ENCODE measurements at regions not wholly inside any gene's neighbourhood (a gene's known extent, or its start where the extent isn't known, plus 50 kb on each side); places are given as distances from the start of the nearest gene placed in this dataset.

GRCh38 chr16:6955303-6955702 is 377.3 kb upstream of the RBFOX1 start:
- Mint-ChIP-seq H3K27me3 (no peaks in the 10 kb centered on the region), H3K9me3 (peaks cover 28% of the 10 kb centered on the region), H3K4me3 (no peak overlapping the region), H3K27ac (no peak overlapping the region), H3K36me3 (ENCODE audit: low read depth) (no peaks in the 10 kb centered on the region), H3K4me1 (no peaks in the 10 kb centered on the region)
- POLR2A ChIA-PET, result no interaction called here
- CTCF ChIA-PET, result no interaction called here
- DNase-seq, result no peak

- H3K27me3 Mint-ChIP-seq, result no peaks in the 10 kb centered on the region
- H3K4me3 Mint-ChIP-seq, result no peak overlapping the region
- DNase-seq, result no peak
- peaks cover 46% of the 10 kb centered on the region for H3K9me3 Mint-ChIP-seq
- H3K36me3 Mint-ChIP-seq (ENCODE audit: low read depth), result no peaks in the 10 kb centered on the region
- no peak overlapping the region for H3K27ac Mint-ChIP-seq
- POLR2A ChIA-PET, result no interaction called here
- CTCF ChIA-PET, result no interaction called here
- H3K4me1 Mint-ChIP-seq, result no peaks in the 10 kb centered on the region
Observed at GRCh38 chr16:6949240-6949639, 383.4 kb upstream of the RBFOX1 start.

GRCh38 chr16:6947291-6947690 is 385.4 kb upstream of the RBFOX1 start:
- POLR2A ChIA-PET, result no interaction called here
- H3K27ac Mint-ChIP-seq, result no peak overlapping the region

GRCh38 chr16:6946802-6947201 is 385.8 kb upstream of the RBFOX1 start:
- no peak overlapping the region for H3K4me3 Mint-ChIP-seq
- peaks cover 47% of the 10 kb centered on the region for H3K9me3 Mint-ChIP-seq
- CTCF ChIA-PET, result no interaction called here
- no peaks in the 10 kb centered on the region for H3K4me1 Mint-ChIP-seq
- no peak overlapping the region for H3K27ac Mint-ChIP-seq
- no peaks in the 10 kb centered on the region for H3K36me3 Mint-ChIP-seq (ENCODE audit: low read depth)
- POLR2A ChIA-PET, result no interaction called here
- no peak for DNase-seq
- H3K27me3 Mint-ChIP-seq, result no peaks in the 10 kb centered on the region

More at GRCh38 chr16:6947291-6947690, 385.4 kb upstream of the RBFOX1 start:
- CTCF ChIA-PET, result no interaction called here
- Mint-ChIP-seq H3K36me3 (ENCODE audit: low read depth) (no peaks in the 10 kb centered on the region), H3K27me3 (no peaks in the 10 kb centered on the region), H3K4me3 (no peak overlapping the region), H3K9me3 (peaks cover 46% of the 10 kb centered on the region), H3K4me1 (no peaks in the 10 kb centered on the region)
- no peak for DNase-seq

GRCh38 chr16:6946106-6946505 is 386.5 kb upstream of the RBFOX1 start:
- no peak for DNase-seq
- Mint-ChIP-seq H3K4me1 (no peaks in the 10 kb centered on the region), H3K27me3 (no peaks in the 10 kb centered on the region), H3K9me3 (peaks cover 47% of the 10 kb centered on the region), H3K27ac (no peak overlapping the region), H3K36me3 (ENCODE audit: low read depth) (no peaks in the 10 kb centered on the region), H3K4me3 (no peak overlapping the region)
- CTCF ChIA-PET, result no interaction called here
- POLR2A ChIA-PET, result no interaction called here

- ChIA-PET CTCF (no interaction called here), POLR2A (no interaction called here)
- DNase-seq, result no peak
- Mint-ChIP-seq H3K4me1 (no peaks in the 10 kb centered on the region), H3K4me3 (no peak overlapping the region), H3K27ac (no peak overlapping the region), H3K27me3 (no peaks in the 10 kb centered on the region), H3K9me3 (peaks cover 27% of the 10 kb centered on the region), H3K36me3 (ENCODE audit: low read depth) (no peaks in the 10 kb centered on the region)
Observed at GRCh38 chr16:6940968-6941367, 391.7 kb upstream of the RBFOX1 start.

- H3K36me3 Mint-ChIP-seq (ENCODE audit: low read depth), result no peaks in the 10 kb centered on the region
- DNase-seq, result no peak
- no peak overlapping the region for H3K27ac Mint-ChIP-seq
- H3K4me3 Mint-ChIP-seq, result no peak overlapping the region
- ChIA-PET CTCF (no interaction called here), POLR2A (no interaction called here)
- H3K27me3 Mint-ChIP-seq, result no peaks in the 10 kb centered on the region
- no peaks in the 10 kb centered on the region for H3K4me1 Mint-ChIP-seq
- peaks cover 27% of the 10 kb centered on the region for H3K9me3 Mint-ChIP-seq
Observed at GRCh38 chr16:6937641-6938040, 395.0 kb upstream of the RBFOX1 start.

- no peaks in the 10 kb centered on the region for H3K4me1 Mint-ChIP-seq
- CTCF ChIA-PET, result no interaction called here
- no peak overlapping the region for H3K4me3 Mint-ChIP-seq
- no peaks in the 10 kb centered on the region for H3K36me3 Mint-ChIP-seq (ENCODE audit: low read depth)
- POLR2A ChIA-PET, result no interaction called here
- no peak overlapping the region for H3K27ac Mint-ChIP-seq
- H3K27me3 Mint-ChIP-seq, result no peaks in the 10 kb centered on the region
- peaks cover 40% of the 10 kb centered on the region for H3K9me3 Mint-ChIP-seq
- DNase-seq, result no peak
Observed at GRCh38 chr16:6932871-6933385, 399.7 kb upstream of the RBFOX1 start.

- peaks cover 19% of the 10 kb centered on the region for H3K9me3 Mint-ChIP-seq
- no peak for DNase-seq
- POLR2A ChIA-PET, result no interaction called here
- no peaks in the 10 kb centered on the region for H3K4me1 Mint-ChIP-seq
- CTCF ChIA-PET, result no interaction called here
- no peaks in the 10 kb centered on the region for H3K36me3 Mint-ChIP-seq (ENCODE audit: low read depth)
- no peak overlapping the region for H3K27ac Mint-ChIP-seq
- H3K27me3 Mint-ChIP-seq, result no peaks in the 10 kb centered on the region
- no peak overlapping the region for H3K4me3 Mint-ChIP-seq
Observed at GRCh38 chr16:6929868-6930267, 402.8 kb upstream of the RBFOX1 start.

- Mint-ChIP-seq H3K27me3 (no peaks in the 10 kb centered on the region), H3K36me3 (ENCODE audit: low read depth) (no peaks in the 10 kb centered on the region), H3K4me3 (no peak overlapping the region), H3K27ac (no peak overlapping the region), H3K9me3 (peaks cover 28% of the 10 kb centered on the region), H3K4me1 (no peaks in the 10 kb centered on the region)
- CTCF ChIA-PET, result no interaction called here
- POLR2A ChIA-PET, result no interaction called here
- no peak for DNase-seq
Observed at GRCh38 chr16:6926762-6927161, 405.9 kb upstream of the RBFOX1 start.

- POLR2A ChIA-PET, result no interaction called here
- no peaks in the 10 kb centered on the region for H3K4me1 Mint-ChIP-seq
- H3K4me3 Mint-ChIP-seq, result no peak overlapping the region
- no peak for DNase-seq
- H3K9me3 Mint-ChIP-seq, result peaks cover 28% of the 10 kb centered on the region
- H3K36me3 Mint-ChIP-seq (ENCODE audit: low read depth), result no peaks in the 10 kb centered on the region
- H3K27ac Mint-ChIP-seq, result no peak overlapping the region
- no peaks in the 10 kb centered on the region for H3K27me3 Mint-ChIP-seq
- CTCF ChIA-PET, result no interaction called here
Observed at GRCh38 chr16:6926341-6926740, 406.3 kb upstream of the RBFOX1 start.

GRCh38 chr16:6918646-6919045 is 414.0 kb upstream of the RBFOX1 start:
- Mint-ChIP-seq H3K9me3 (peaks cover 32% of the 10 kb centered on the region), H3K36me3 (ENCODE audit: low read depth) (no peaks in the 10 kb centered on the region), H3K4me1 (no peaks in the 10 kb centered on the region), H3K27me3 (no peaks in the 10 kb centered on the region), H3K27ac (no peak overlapping the region), H3K4me3 (no peak overlapping the region)
- ChIA-PET CTCF (no interaction called here), POLR2A (no interaction called here)
- DNase-seq, result no peak

GRCh38 chr16:6916946-6917345 is 415.7 kb upstream of the RBFOX1 start:
- no peak for DNase-seq
- H3K27ac Mint-ChIP-seq, result no peak overlapping the region
- no peak overlapping the region for H3K4me3 Mint-ChIP-seq
- POLR2A ChIA-PET, result no interaction called here
- CTCF ChIA-PET, result no interaction called here
- no peaks in the 10 kb centered on the region for H3K36me3 Mint-ChIP-seq (ENCODE audit: low read depth)
- no peaks in the 10 kb centered on the region for H3K4me1 Mint-ChIP-seq
- peaks cover 32% of the 10 kb centered on the region for H3K9me3 Mint-ChIP-seq
- no peaks in the 10 kb centered on the region for H3K27me3 Mint-ChIP-seq

GRCh38 chr16:6913566-6913965 is 419.1 kb upstream of the RBFOX1 start:
- no peak overlapping the region for H3K27ac Mint-ChIP-seq
- H3K27me3 Mint-ChIP-seq, result no peaks in the 10 kb centered on the region
- H3K9me3 Mint-ChIP-seq, result peaks cover 31% of the 10 kb centered on the region
- no peak overlapping the region for H3K4me3 Mint-ChIP-seq
- H3K36me3 Mint-ChIP-seq (ENCODE audit: low read depth), result no peaks in the 10 kb centered on the region
- CTCF ChIA-PET, result no interaction called here
- POLR2A ChIA-PET, result no interaction called here
- DNase-seq, result no peak
- H3K4me1 Mint-ChIP-seq, result no peaks in the 10 kb centered on the region

GRCh38 chr16:6910301-6910700 is 422.3 kb upstream of the RBFOX1 start:
- Mint-ChIP-seq H3K27me3 (no peaks in the 10 kb centered on the region), H3K4me1 (no peaks in the 10 kb centered on the region), H3K9me3 (peaks cover 40% of the 10 kb centered on the region), H3K4me3 (no peak overlapping the region), H3K36me3 (ENCODE audit: low read depth) (no peaks in the 10 kb centered on the region), H3K27ac (no peak overlapping the region)
- ChIA-PET CTCF (no interaction called here), POLR2A (no interaction called here)
- DNase-seq, result no peak
